Esophagus (tissue), 2 donors: ENCODE measurements at regions not wholly inside any gene's neighbourhood (a gene's known extent, or its start where the extent isn't known, plus 50 kb on each side); places are given as distances from the start of the nearest gene placed in this dataset.
A peak's percentile ranks its signal among the peaks of the same experiment; 100 is the strongest.

Experiments
- H3K27ac ChIP-seq, 2 donors: one replicate each; pipeline ENCODE4 v1.5.1; 2013; ENCODE audit warnings: low read depth in 2 of 2, mild to moderate bottlenecking in 2 of 2, inconsistent platforms in 1 of 2, low read length in 1 of 2, moderate library complexity in 1 of 2
- H3K27me3 ChIP-seq, 2 donors: one replicate each; pipeline ENCODE4 v1.6.1; 2013; ENCODE audit warnings: low read length in 2 of 2, control low read depth in 1 of 2, mild to moderate bottlenecking in 1 of 2; ENCODE audit not compliant: insufficient read depth in 2 of 2, control insufficient read depth in 1 of 2
- H3K36me3 ChIP-seq, 2 donors: one replicate each; pipeline ENCODE4 v1.6.1; 2013; ENCODE audit warnings: low read length in 1 of 2; ENCODE audit not compliant: control insufficient read depth in 2 of 2, insufficient read depth in 2 of 2
- H3K4me1 ChIP-seq, 2 donors: one replicate each; pipeline ENCODE4 v1.6.1; 2013; ENCODE audit warnings: low read length in 1 of 2; ENCODE audit not compliant: control insufficient read depth in 2 of 2, insufficient read depth in 2 of 2
- H3K4me3 ChIP-seq, 2 donors: one replicate each; pipeline ENCODE4 v1.5.1; 2013; ENCODE audit warnings: low read length in 2 of 2, mild to moderate bottlenecking in 2 of 2, low read depth in 1 of 2, moderate library complexity in 1 of 2
- H3K9me3 ChIP-seq, 2 donors: one replicate each; pipeline ENCODE4 v1.6.1; 2013; ENCODE audit warnings: mild to moderate bottlenecking in 2 of 2, low read depth in 1 of 2, low read length in 1 of 2, moderate library complexity in 1 of 2; ENCODE audit not compliant: control insufficient read depth in 2 of 2, insufficient read depth in 1 of 2
- WGBS, 2 donors: extraction: QIAGEN DNeasy Blood & Tissue Kit; methylation state at CpG; one replicate each; pipeline ENCODE4 v1.1.7; 2013; 5-methylcytosine and 5-hydroxymethylcytosine counted together
- donor health status: healthy with polysubstance abuse.
- donor health status: Bipolar disorder and iron deficiency.

- Histone ChIP-seq H3K4me1 (no peaks in the 10 kb centered on the region), H3K27ac (no peak overlapping the region), H3K4me3 (no peak overlapping the region), H3K9me3 (no peaks in the 10 kb centered on the region), H3K36me3 (no peaks in the 10 kb centered on the region), H3K27me3 (no peaks in the 10 kb centered on the region)
- WGBS, 2 donors = 77 to 82% methylated on average over 9 of the region's 9 CpGs
Measured at GRCh38 chr14:93870377-93870776, 56.8 kb upstream of the FAM181A start.

- Histone ChIP-seq H3K4me1 (no peaks in the 10 kb centered on the region), H3K4me3 (no peak overlapping the region), H3K27ac (no peak overlapping the region), H3K36me3 (no peaks in the 10 kb centered on the region), H3K9me3 (no peaks in the 10 kb centered on the region), H3K27me3 (no peaks in the 10 kb centered on the region)
- 45% methylated on average over 2 of the region's 2 CpGs for WGBS, 2 donors
Measured at GRCh38 chr14:93869427-93869826, 57.7 kb upstream of the FAM181A start.

- Histone ChIP-seq H3K27me3 (no peaks in the 10 kb centered on the region), H3K9me3 (no peaks in the 10 kb centered on the region), H3K27ac (no peak overlapping the region), H3K36me3 (no peaks in the 10 kb centered on the region), H3K4me1 (no peaks in the 10 kb centered on the region), H3K4me3 (no peak overlapping the region)
- 81 to 89% methylated on average over 4 of the region's 4 CpGs for WGBS, 2 donors
Measured at GRCh38 chr14:93868165-93868564, 59.0 kb upstream of the FAM181A start.

- Histone ChIP-seq H3K4me3 (no peak overlapping the region), H3K4me1 (no peaks in the 10 kb centered on the region), H3K36me3 (no peaks in the 10 kb centered on the region), H3K27ac (no peak overlapping the region), H3K27me3 (no peaks in the 10 kb centered on the region), H3K9me3 (no peaks in the 10 kb centered on the region)
- 56 to 57% methylated on average over 3 of the region's 3 CpGs for whole genome bisulfite sequencing, 2 donors
Measured at GRCh38 chr14:93862265-93862664, 64.9 kb upstream of the FAM181A start.

GRCh38 chr14:93861836-93862235, 65.3 kb upstream of the FAM181A start:
- no peak overlapping the region for H3K4me3 ChIP-seq
- H3K9me3 ChIP-seq = no peaks in the 10 kb centered on the region
- H3K36me3 ChIP-seq = no peaks in the 10 kb centered on the region
- H3K27ac ChIP-seq = peak overlapping the region; percentile 3 to 15
- 52 to 53% methylated on average over 5 of the region's 5 CpGs for WGBS, 2 donors
- H3K4me1 ChIP-seq = no peaks in the 10 kb centered on the region
- no peaks in the 10 kb centered on the region for H3K27me3 ChIP-seq

GRCh38 chr14:93859957-93860356, 67.2 kb upstream of the FAM181A start:
- 75 to 81% methylated on average over 7 of the region's 7 CpGs for whole genome bisulfite sequencing, 2 donors
- H3K27me3 ChIP-seq = no peaks in the 10 kb centered on the region
- H3K4me1 ChIP-seq = no peaks in the 10 kb centered on the region
- no peaks in the 10 kb centered on the region for H3K9me3 ChIP-seq
- peak overlapping the region; percentile 6 to 41 for H3K27ac ChIP-seq
- H3K36me3 ChIP-seq = no peaks in the 10 kb centered on the region
- no peak overlapping the region for H3K4me3 ChIP-seq

GRCh38 chr14:93858896-93859295, 68.2 kb upstream of the FAM181A start:
- H3K36me3 ChIP-seq = no peaks in the 10 kb centered on the region
- WGBS, 2 donors = 87 to 89% methylated on average over 17 of the region's 17 CpGs
- no peak overlapping the region for H3K27ac ChIP-seq

GRCh38 chr14:93857500-93858283, 69.4 kb upstream of the PRIMA1 start:
- no peaks in the 10 kb centered on the region for H3K36me3 ChIP-seq
- H3K27me3 ChIP-seq = no peaks in the 10 kb centered on the region
- H3K4me3 ChIP-seq = no peak overlapping the region
- WGBS, 2 donors = 44 to 48% methylated on average over 12 of the region's 12 CpGs
- H3K27ac ChIP-seq = peak overlapping the region in 1 of 2 donors; percentile 63
- no peaks in the 10 kb centered on the region for H3K9me3 ChIP-seq
- H3K4me1 ChIP-seq = no peaks in the 10 kb centered on the region

More at GRCh38 chr14:93858896-93859295, 68.2 kb upstream of the FAM181A start:
- no peaks in the 10 kb centered on the region for H3K27me3 ChIP-seq
- no peaks in the 10 kb centered on the region for H3K4me1 ChIP-seq
- H3K9me3 ChIP-seq = no peaks in the 10 kb centered on the region
- H3K4me3 ChIP-seq = no peak overlapping the region

- H3K27me3 ChIP-seq = no peaks in the 10 kb centered on the region
- H3K4me1 ChIP-seq = no peaks in the 10 kb centered on the region
- no peak overlapping the region for H3K27ac ChIP-seq
- no peaks in the 10 kb centered on the region for H3K36me3 ChIP-seq
- H3K4me3 ChIP-seq = no peak overlapping the region
- H3K9me3 ChIP-seq = no peaks in the 10 kb centered on the region
- 55 to 56% methylated on average over 4 of the region's 4 CpGs for WGBS, 2 donors
Measured at GRCh38 chr14:93857081-93857480, 68.8 kb upstream of the PRIMA1 start.

- Histone ChIP-seq H3K36me3 (no peaks in the 10 kb centered on the region), H3K27ac (no peak overlapping the region), H3K4me1 (no peaks in the 10 kb centered on the region), H3K27me3 (no peaks in the 10 kb centered on the region), H3K4me3 (no peak overlapping the region), H3K9me3 (no peaks in the 10 kb centered on the region)
- 34 to 42% methylated on average over 3 of the region's 3 CpGs for WGBS, 2 donors
Measured at GRCh38 chr14:93855737-93856136, 67.5 kb upstream of the PRIMA1 start.
